ENCODE measurements at regions not wholly inside any gene's neighbourhood (a gene's known extent, or its start where the extent isn't known, plus 50 kb on each side); places are given as distances from the start of the nearest gene placed in this dataset.

DNA sequence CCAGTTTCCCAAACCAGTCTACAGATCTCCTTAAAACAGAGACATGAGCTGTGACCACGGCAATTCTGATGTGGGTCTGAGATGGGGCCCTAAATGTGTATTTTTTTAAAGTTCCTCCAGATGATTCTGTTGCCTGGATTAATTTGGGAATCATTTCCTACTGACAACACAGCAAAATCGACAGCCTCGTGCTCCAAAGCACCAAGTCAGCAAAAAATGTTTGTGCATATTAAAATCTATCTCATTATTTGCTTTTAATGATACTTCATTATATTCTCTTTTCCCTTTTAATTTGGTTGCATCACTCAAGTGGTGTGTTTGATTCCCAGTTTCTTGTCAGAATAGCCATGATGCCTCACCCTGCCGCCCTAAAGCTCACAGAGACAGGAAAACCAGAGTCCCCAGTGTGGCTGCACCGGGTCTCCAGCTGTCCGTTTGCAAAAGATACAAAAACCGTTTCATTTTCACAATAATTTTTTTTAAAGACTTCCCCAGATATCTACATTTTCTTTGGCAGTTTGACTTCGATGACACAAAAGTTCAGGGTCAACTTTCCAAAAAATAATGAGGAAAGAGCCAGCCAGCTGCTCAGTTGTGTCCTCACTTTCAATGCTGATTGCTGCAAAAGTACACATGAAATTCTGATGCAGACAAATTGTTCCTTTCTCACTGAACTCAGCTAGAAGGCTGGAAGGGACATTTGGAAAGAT, 443.2 kb upstream of the ID2 start:
- H3K27me3 ChIP-seq (ENCODE audit: insufficient read depth, low read length): no peaks in the 10 kb centered on the region
- peaks cover 4% of the 10 kb centered on the region for H3K9me3 ChIP-seq (ENCODE audit: insufficient read depth, low read depth, low read length)
- no peak overlapping the region for H3K23ac ChIP-seq (ENCODE audit: low read length)
- no peak overlapping the region for H2AFZ ChIP-seq (ENCODE audit: insufficient read depth, low read length, poor library complexity)
- no peak overlapping the region for H3K4me2 ChIP-seq (ENCODE audit: low read length)
- no peak overlapping the region for H3K4ac ChIP-seq (ENCODE audit: low read depth, low read length)
- no peak overlapping the region for H3K27ac ChIP-seq (ENCODE audit: low read depth, low read length)
- no peak overlapping the region for H2BK12ac ChIP-seq (ENCODE audit: low read length)
- no peak overlapping the region for H2BK5ac ChIP-seq (ENCODE audit: low read depth, low read length, poor library complexity)
- no peak overlapping the region for H4K12ac ChIP-seq (ENCODE audit: low read depth, low read length)
- no peak overlapping the region for H4K91ac ChIP-seq (ENCODE audit: low read depth, low read length)
- no peaks in the 10 kb centered on the region for H3K79me1 ChIP-seq (ENCODE audit: low read length)
- no peak overlapping the region for H4K8ac ChIP-seq (ENCODE audit: low read depth, low read length)
- no peak overlapping the region for H3K9ac ChIP-seq (ENCODE audit: low read length)
- H3K36me3 ChIP-seq (ENCODE audit: control insufficient read depth in 1 of 2, insufficient read depth in 2 of 2, low read length in 2 of 2): no peaks in the 10 kb centered on the region
- H3K18ac ChIP-seq (ENCODE audit: low read length): no peak overlapping the region
- no peak overlapping the region for H2BK120ac ChIP-seq (ENCODE audit: insufficient read depth, low read length, poor library complexity)
- no peak for DNase-seq
- no peaks in the 10 kb centered on the region for H3K79me2 ChIP-seq (ENCODE audit: control insufficient read depth, insufficient read depth, low read length, poor library complexity)
- no peak overlapping the region for H3K14ac ChIP-seq (ENCODE audit: low read length)
- no peaks in the 10 kb centered on the region for H3K4me1 ChIP-seq (ENCODE audit: control insufficient read depth in 1 of 2, insufficient read depth in 2 of 2, low read length in 2 of 2)
- WGBS (ENCODE audit: extremely low coverage, insufficient coverage, insufficient read length): no CpG with 5 or more reads among the region's 8 CpGs
- H2AK5ac ChIP-seq (ENCODE audit: low read length): no peak overlapping the region
- H3K4me3 ChIP-seq (ENCODE audit: low read depth, low read length): no peak overlapping the region

DNA sequence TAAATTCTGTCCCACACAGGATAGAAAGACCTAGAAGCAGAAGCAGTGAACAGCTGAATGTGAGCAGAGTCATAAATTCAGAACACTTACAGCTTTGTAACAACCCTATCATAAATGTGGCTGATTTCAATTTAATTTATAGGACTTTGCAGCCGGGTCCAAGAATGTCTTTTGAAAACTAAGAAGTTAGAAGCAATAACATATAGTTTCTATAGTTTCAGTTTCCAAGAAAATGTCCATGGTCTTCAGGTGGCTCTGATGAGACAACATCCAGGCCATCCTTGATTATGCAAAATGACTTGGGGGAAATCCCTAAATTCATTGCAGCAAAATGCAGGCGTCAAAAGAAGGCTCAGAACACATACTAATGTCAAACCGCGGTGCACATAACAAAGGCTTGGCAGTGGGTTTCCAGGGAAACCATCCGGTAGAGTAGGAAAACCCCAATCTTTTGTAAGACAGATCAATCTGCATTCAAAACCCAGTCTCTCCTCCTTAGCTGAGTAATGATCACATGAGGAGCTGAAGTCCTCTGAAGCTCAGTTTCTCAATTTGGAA, 442.2 kb upstream of the ID2 start:
- Histone ChIP-seq H2AFZ (ENCODE audit: insufficient read depth, low read length, poor library complexity) (no peak overlapping the region), H3K9me3 (ENCODE audit: insufficient read depth, low read depth, low read length) (peaks cover 4% of the 10 kb centered on the region), H3K36me3 (ENCODE audit: control insufficient read depth in 1 of 2, insufficient read depth in 2 of 2, low read length in 2 of 2) (no peaks in the 10 kb centered on the region), H3K79me1 (ENCODE audit: low read length) (no peaks in the 10 kb centered on the region), H4K12ac (ENCODE audit: low read depth, low read length) (no peak overlapping the region), H2BK120ac (ENCODE audit: insufficient read depth, low read length, poor library complexity) (no peak overlapping the region), H3K23ac (ENCODE audit: low read length) (no peak overlapping the region), H3K79me2 (ENCODE audit: control insufficient read depth, insufficient read depth, low read length, poor library complexity) (no peaks in the 10 kb centered on the region), H4K91ac (ENCODE audit: low read depth, low read length) (no peak overlapping the region), H2BK5ac (ENCODE audit: low read depth, low read length, poor library complexity) (no peak overlapping the region), H3K4me3 (ENCODE audit: low read depth, low read length) (no peak overlapping the region), H3K14ac (ENCODE audit: low read length) (no peak overlapping the region), H3K4ac (ENCODE audit: low read depth, low read length) (no peak overlapping the region), H3K4me1 (ENCODE audit: control insufficient read depth in 1 of 2, insufficient read depth in 2 of 2, low read length in 2 of 2) (no peaks in the 10 kb centered on the region), H3K27ac (ENCODE audit: low read depth, low read length) (no peak overlapping the region), H3K27me3 (ENCODE audit: insufficient read depth, low read length) (no peaks in the 10 kb centered on the region), H2BK12ac (ENCODE audit: low read length) (no peak overlapping the region), H3K4me2 (ENCODE audit: low read length) (no peak overlapping the region), H2AK5ac (ENCODE audit: low read length) (no peak overlapping the region), H3K18ac (ENCODE audit: low read length) (no peak overlapping the region), H3K9ac (ENCODE audit: low read length) (no peak overlapping the region), H4K8ac (ENCODE audit: low read depth, low read length) (no peak overlapping the region)
- WGBS (ENCODE audit: extremely low coverage, insufficient coverage, insufficient read length): no CpG with 5 or more reads among the region's 5 CpGs
- DNase-seq: peak in 1 of 2 donors; percentile 29

DNA sequence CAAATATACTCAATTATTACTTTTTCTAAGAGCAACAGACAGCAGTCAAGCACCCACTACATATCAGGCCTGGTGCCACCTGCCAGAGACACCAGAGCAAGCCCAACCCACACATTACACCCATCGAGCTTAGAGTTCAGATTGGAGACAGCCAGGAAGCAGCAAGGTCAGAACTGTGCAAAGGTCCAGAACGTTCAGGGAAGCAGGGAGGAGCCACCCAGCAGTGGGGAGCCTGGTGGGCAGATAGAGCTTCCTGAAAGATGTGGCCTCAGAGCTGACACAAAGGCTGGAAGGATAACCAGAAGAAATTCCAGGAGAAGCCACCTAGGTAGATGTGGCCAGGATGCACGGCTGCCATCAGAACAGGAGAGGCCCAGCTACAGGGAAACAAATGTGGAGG, 440.5 kb upstream of the ID2 start:
- H3K27me3 ChIP-seq (ENCODE audit: insufficient read depth, low read length): no peaks in the 10 kb centered on the region
- no peak overlapping the region for H2BK5ac ChIP-seq (ENCODE audit: low read depth, low read length, poor library complexity)
- no CpG with 5 or more reads among the region's 3 CpGs for WGBS (ENCODE audit: extremely low coverage, insufficient coverage, insufficient read length)
- H3K4me2 ChIP-seq (ENCODE audit: low read length): no peak overlapping the region
- no peak overlapping the region for H4K91ac ChIP-seq (ENCODE audit: low read depth, low read length)
- H3K79me1 ChIP-seq (ENCODE audit: low read length): no peaks in the 10 kb centered on the region
- H3K4ac ChIP-seq (ENCODE audit: low read depth, low read length): no peak overlapping the region
- H2AK5ac ChIP-seq (ENCODE audit: low read length): no peak overlapping the region
- no peak for DNase-seq
- no peaks in the 10 kb centered on the region for H3K79me2 ChIP-seq (ENCODE audit: control insufficient read depth, insufficient read depth, low read length, poor library complexity)
- H3K9ac ChIP-seq (ENCODE audit: low read length): no peak overlapping the region
- peaks cover 6% of the 10 kb centered on the region for H3K9me3 ChIP-seq (ENCODE audit: insufficient read depth, low read depth, low read length)
- H3K27ac ChIP-seq (ENCODE audit: low read depth, low read length): no peak overlapping the region
- H3K36me3 ChIP-seq (ENCODE audit: control insufficient read depth in 1 of 2, insufficient read depth in 2 of 2, low read length in 2 of 2): no peaks in the 10 kb centered on the region
- no peak overlapping the region for H3K4me3 ChIP-seq (ENCODE audit: low read depth, low read length)
- H3K23ac ChIP-seq (ENCODE audit: low read length): no peak overlapping the region
- H3K18ac ChIP-seq (ENCODE audit: low read length): no peak overlapping the region
- H4K8ac ChIP-seq (ENCODE audit: low read depth, low read length): no peak overlapping the region
- H4K12ac ChIP-seq (ENCODE audit: low read depth, low read length): no peak overlapping the region
- H3K4me1 ChIP-seq (ENCODE audit: control insufficient read depth in 1 of 2, insufficient read depth in 2 of 2, low read length in 2 of 2): no peaks in the 10 kb centered on the region
- no peak overlapping the region for H2BK12ac ChIP-seq (ENCODE audit: low read length)
- H2BK120ac ChIP-seq (ENCODE audit: insufficient read depth, low read length, poor library complexity): no peak overlapping the region
- no peak overlapping the region for H3K14ac ChIP-seq (ENCODE audit: low read length)
- no peak overlapping the region for H2AFZ ChIP-seq (ENCODE audit: insufficient read depth, low read length, poor library complexity)

DNA sequence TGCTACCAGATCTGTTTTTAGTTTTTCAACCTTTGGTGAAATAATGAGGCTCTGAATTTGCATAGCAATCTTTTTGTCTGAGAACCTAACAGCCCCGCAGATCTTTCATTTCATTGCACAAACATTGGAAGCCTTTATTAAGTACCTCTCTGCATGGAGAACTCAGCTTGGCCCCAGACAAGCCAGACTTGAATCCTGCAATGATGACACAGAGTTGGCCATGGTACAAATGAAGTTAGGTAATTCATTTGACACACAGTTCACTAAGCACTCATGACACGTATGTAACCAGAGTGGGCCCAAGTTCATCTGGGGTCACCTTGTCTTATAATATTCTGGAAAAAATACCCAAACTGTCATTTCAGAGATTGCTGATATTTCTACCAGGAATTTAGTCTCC, 439.1 kb upstream of the ID2 start:
- WGBS (ENCODE audit: extremely low coverage, insufficient coverage, insufficient read length): no CpG with 5 or more reads among the region's 2 CpGs
- Histone ChIP-seq H3K4ac (ENCODE audit: low read depth, low read length) (no peak overlapping the region), H3K9me3 (ENCODE audit: insufficient read depth, low read depth, low read length) (peaks cover 9% of the 10 kb centered on the region), H3K4me2 (ENCODE audit: low read length) (no peak overlapping the region), H4K12ac (ENCODE audit: low read depth, low read length) (no peak overlapping the region), H3K9ac (ENCODE audit: low read length) (no peak overlapping the region), H2BK12ac (ENCODE audit: low read length) (no peak overlapping the region), H3K27me3 (ENCODE audit: insufficient read depth, low read length) (no peaks in the 10 kb centered on the region), H2AK5ac (ENCODE audit: low read length) (no peak overlapping the region), H3K4me1 (ENCODE audit: control insufficient read depth in 1 of 2, insufficient read depth in 2 of 2, low read length in 2 of 2) (no peaks in the 10 kb centered on the region), H3K18ac (ENCODE audit: low read length) (no peak overlapping the region), H3K27ac (ENCODE audit: low read depth, low read length) (no peak overlapping the region), H2BK5ac (ENCODE audit: low read depth, low read length, poor library complexity) (no peak overlapping the region), H3K79me2 (ENCODE audit: control insufficient read depth, insufficient read depth, low read length, poor library complexity) (no peaks in the 10 kb centered on the region), H4K91ac (ENCODE audit: low read depth, low read length) (no peak overlapping the region), H2BK120ac (ENCODE audit: insufficient read depth, low read length, poor library complexity) (no peak overlapping the region), H2AFZ (ENCODE audit: insufficient read depth, low read length, poor library complexity) (no peak overlapping the region), H3K23ac (ENCODE audit: low read length) (no peak overlapping the region), H3K4me3 (ENCODE audit: low read depth, low read length) (no peak overlapping the region), H4K8ac (ENCODE audit: low read depth, low read length) (no peak overlapping the region), H3K79me1 (ENCODE audit: low read length) (no peaks in the 10 kb centered on the region), H3K14ac (ENCODE audit: low read length) (no peak overlapping the region), H3K36me3 (ENCODE audit: control insufficient read depth in 1 of 2, insufficient read depth in 2 of 2, low read length in 2 of 2) (no peaks in the 10 kb centered on the region)
- DNase-seq: no peak

Measured in trophoblast cell (in vitro differentiated cells and primary cell).